ENCODE measurements at regions not wholly inside any gene's neighbourhood (a gene's known extent, or its start where the extent isn't known, plus 50 kb on each side); places are given as distances from the start of the nearest gene placed in this dataset.

- TF ChIP-seq CTCF (conservative IDR thresholded peaks at IDR 0.05; ENCODE audit: low read depth in 2 of 2) (no peak), CREB1 (CRISPR knock-in tag; IDR thresholded peaks at IDR 0.05; ENCODE audit: low read depth) (no peak), EZH2phosphoT487 (IDR thresholded peaks at IDR 0.05; ENCODE audit: unreplicated experiment) (no peak), REST (IDR thresholded peaks at IDR 0.05; ENCODE audit: unreplicated experiment) (no peak)
Measured at GRCh38 chr20:7606941-7607340, 333.3 kb downstream of the HAO1 start.

Measured in GM23338 (cell line).